IMR-90 (cell line): ENCODE measurements at regions not wholly inside any gene's neighbourhood (a gene's known extent, or its start where the extent isn't known, plus 50 kb on each side); places are given as distances from the start of the nearest gene placed in this dataset.

Experiments
- CEBPB ChIP-seq: IDR thresholded peaks from 2 replicates; pipeline ENCODE4 v1.6.1; 2012; ENCODE audit warnings: low read depth, low read length, improper control_type of control experiment
- RAD21 ChIP-seq: IDR thresholded peaks from 2 replicates; pipeline ENCODE4 v1.6.1; 2012; ENCODE audit warnings: low read length, improper control_type of control experiment

DNA sequence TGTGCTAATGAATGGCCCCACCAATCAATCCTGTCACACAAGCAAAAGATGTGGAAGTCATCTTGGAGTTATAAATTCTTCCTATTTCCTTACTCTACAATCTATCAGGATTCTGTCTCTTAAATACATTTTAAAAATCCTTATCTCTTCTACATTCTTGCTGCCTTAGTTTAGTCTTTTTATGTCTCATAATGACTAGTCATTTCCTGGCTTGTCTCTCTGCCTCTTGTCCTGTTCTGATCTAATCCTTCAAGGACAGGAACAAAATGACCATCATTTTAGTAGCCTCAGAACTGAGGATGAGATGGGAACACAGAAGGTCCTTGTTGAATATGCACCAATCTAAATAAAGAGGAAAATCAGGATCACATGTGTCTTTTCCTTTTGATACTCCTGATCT, 56.6 kb upstream of the LIN7C start:
- TF ChIP-seq CEBPB (no peak), RAD21 (no peak)
